H9 (cell line): ENCODE measurements at regions not wholly inside any gene's neighbourhood (a gene's known extent, or its start where the extent isn't known, plus 50 kb on each side); places are given as distances from the start of the nearest gene placed in this dataset.

ENCODE experiments used
- DNase-seq: peaks from one replicate; pipeline ENCODE4 v3.0.0-alpha.2; 2017
- H2AFZ ChIP-seq: one replicate; pipeline ENCODE4 v1.6.1; 2013; ENCODE audit warnings: mild to moderate bottlenecking, low read length, control low read depth, moderate library complexity
- H2AK5ac ChIP-seq: 2 replicates; pipeline ENCODE4 v1.6.1; 2013; ENCODE audit warnings: low read length, control low read depth, mixed read lengths; ENCODE audit not compliant: insufficient read length
- H2BK120ac ChIP-seq: one replicate; pipeline ENCODE4 v1.6.1; 2013; ENCODE audit warnings: low read depth, mild to moderate bottlenecking, low read length, control low read depth, inconsistent platforms; ENCODE audit not compliant: poor library complexity, severe bottlenecking
- H2BK12ac ChIP-seq: 2 replicates; pipeline ENCODE4 v1.6.1; 2013; ENCODE audit warnings: low read length, control low read depth, mixed read lengths, low read depth; ENCODE audit not compliant: insufficient read length
- H2BK15ac ChIP-seq: 2 replicates; pipeline ENCODE4 v1.6.1; 2013; ENCODE audit warnings: low read depth, low read length, control low read depth
- H2BK20ac ChIP-seq: one replicate; pipeline ENCODE4 v1.6.1; 2013; ENCODE audit warnings: low read depth, mild to moderate bottlenecking, low read length, control low read depth, inconsistent platforms; ENCODE audit not compliant: poor library complexity, severe bottlenecking
- H2BK5ac ChIP-seq: 2 replicates; pipeline ENCODE4 v1.6.1; 2013; ENCODE audit warnings: low read length, control low read depth, mixed read lengths; ENCODE audit not compliant: insufficient read length
- H3K14ac ChIP-seq: 2 replicates; pipeline ENCODE4 v1.6.1; 2013; ENCODE audit warnings: low read length, control low read depth; ENCODE audit not compliant: insufficient read depth
- H3K18ac ChIP-seq: 2 replicates; pipeline ENCODE4 v1.6.1; 2013; ENCODE audit warnings: low read depth, mild to moderate bottlenecking, mixed read lengths, low read length, control low read depth; ENCODE audit not compliant: insufficient read length
- H3K23ac ChIP-seq: 2 replicates; pipeline ENCODE4 v1.6.1; 2013; ENCODE audit warnings: low read length, control low read depth, mixed read lengths, low read depth; ENCODE audit not compliant: insufficient read length
- H3K23me2 ChIP-seq: 2 replicates; pipeline ENCODE4 v1.6.1; 2013; ENCODE audit warnings: low read depth, mild to moderate bottlenecking, mixed read lengths, low read length, control low read depth; ENCODE audit not compliant: insufficient read length, poor library complexity, severe bottlenecking
- H3K27ac ChIP-seq: 2 replicates; pipeline ENCODE4 v1.5.1; 2013; ENCODE audit warnings: low read length, control low read depth, mixed read lengths, low read depth; ENCODE audit not compliant: insufficient read length
- H3K27me3 ChIP-seq: 2 replicates; pipeline ENCODE4 v1.6.1; 2013; ENCODE audit warnings: low read length, control low read depth, inconsistent platforms; ENCODE audit not compliant: insufficient read depth
- H3K4ac ChIP-seq: 2 replicates; pipeline ENCODE4 v1.6.1; 2013; ENCODE audit warnings: low read depth, mild to moderate bottlenecking, control low read depth, inconsistent platforms, low read length, moderate library complexity
- H3K4me1 ChIP-seq: 2 replicates; pipeline ENCODE4 v1.6.1; 2013; ENCODE audit warnings: low read length, control low read depth, inconsistent platforms; ENCODE audit not compliant: insufficient read depth
- H3K4me2 ChIP-seq: 2 replicates; pipeline ENCODE4 v1.6.1; 2013; ENCODE audit warnings: low read length, control low read depth, mixed read lengths; ENCODE audit not compliant: insufficient read length, insufficient read depth
- H3K56ac ChIP-seq: 2 replicates; pipeline ENCODE4 v1.6.1; 2013; ENCODE audit warnings: low read depth, mild to moderate bottlenecking, mixed read lengths, low read length, control low read depth; ENCODE audit not compliant: insufficient read length
- H3K79me1 ChIP-seq: 2 replicates; pipeline ENCODE4 v1.6.1; 2013; ENCODE audit warnings: low read depth, mild to moderate bottlenecking, moderate library complexity, low read length, control low read depth, inconsistent platforms; ENCODE audit not compliant: insufficient read depth, poor library complexity, severe bottlenecking
- H3K79me2 ChIP-seq: 2 replicates; pipeline ENCODE4 v1.6.1; 2013; ENCODE audit warnings: low read length, control low read depth, inconsistent platforms; ENCODE audit not compliant: insufficient read depth
- H3K9ac ChIP-seq: 2 replicates; pipeline ENCODE4 v1.6.1; 2013; ENCODE audit warnings: low read length, control low read depth, mixed read lengths; ENCODE audit not compliant: insufficient read length; ENCODE audit errors: extremely low read depth
- H3K9me3 ChIP-seq: one replicate; pipeline ENCODE4 v1.6.1; 2013; ENCODE audit warnings: low read depth, low read length, inconsistent platforms; ENCODE audit not compliant: control insufficient read depth
- H3T11ph ChIP-seq: one replicate; pipeline ENCODE4 v1.6.1; 2013; ENCODE audit warnings: mild to moderate bottlenecking, low read length, control low read depth, inconsistent platforms
- H4K20me1 ChIP-seq: one replicate; pipeline ENCODE4 v1.6.1; 2013; ENCODE audit not compliant: control insufficient read depth, insufficient read length, insufficient read depth
- H4K5ac ChIP-seq: 2 replicates; pipeline ENCODE4 v1.6.1; 2013; ENCODE audit warnings: low read depth, mild to moderate bottlenecking, mixed read lengths, low read length, control low read depth; ENCODE audit not compliant: insufficient read length
- H4K8ac ChIP-seq: replicated peaks from 2 replicates; pipeline ENCODE4 v1.6.1; 2013; ENCODE audit warnings: low read length, control low read depth, mixed read lengths, low read depth; ENCODE audit not compliant: insufficient read length
- H4K91ac ChIP-seq: 2 replicates; pipeline ENCODE4 v1.6.1; 2013; ENCODE audit warnings: low read depth, mild to moderate bottlenecking, moderate library complexity, mixed read lengths, low read length, control low read depth; ENCODE audit not compliant: insufficient read length
- H3K27ac Mint-ChIP-seq, 3 experiments: 2 replicates in 2 of 3; 3 replicates in 1 of 3; pipeline ENCODE4 v1.8.0; 2020 to 2021; ENCODE audit warnings: mixed read lengths in 3 of 3, mild to moderate bottlenecking in 1 of 3, moderate library complexity in 1 of 3
- H3K27me3 Mint-ChIP-seq: 2 replicates; pipeline ENCODE4 v1.8.0; 2021; ENCODE audit warnings: low read depth, mild to moderate bottlenecking, moderate library complexity, mixed read lengths
- H3K36me3 Mint-ChIP-seq, 3 experiments: 2 replicates in 2 of 3; 3 replicates in 1 of 3; pipeline ENCODE4 v1.8.0; 2020 to 2021; ENCODE audit warnings: low read depth in 3 of 3, mixed read lengths in 3 of 3; ENCODE audit not compliant: insufficient read depth in 1 of 3
- H3K4me1 Mint-ChIP-seq, 2 experiments: 2 replicates each; pipeline ENCODE4 v1.8.0; 2020; ENCODE audit warnings: mixed read lengths in 2 of 2
- H3K4me3 Mint-ChIP-seq, 2 experiments: 2 replicates in 1 of 2; 3 replicates in 1 of 2; pipeline ENCODE4 v1.8.0; 2020 to 2021; ENCODE audit warnings: mild to moderate bottlenecking in 2 of 2, mixed read lengths in 2 of 2, moderate library complexity in 1 of 2
- H3K9me3 Mint-ChIP-seq, 2 experiments: 2 replicates in 1 of 2; 3 replicates in 1 of 2; pipeline ENCODE4 v1.8.0; 2020; ENCODE audit warnings: mild to moderate bottlenecking in 2 of 2, mixed read lengths in 2 of 2, moderate library complexity in 1 of 2
- WGBS: extraction: QIAGEN DNeasy Blood & Tissue Kit; methylation state at CpG from one replicate; pipeline ENCODE4 v1.1.7; 2013; ENCODE audit warnings: missing lambda C conversion rate, low lambda C conversion rate, mixed read lengths; ENCODE audit not compliant: insufficient read length; ENCODE audit errors: extremely low coverage; 5-methylcytosine and 5-hydroxymethylcytosine counted together
- TF ChIP-seq, protein P1 (sequence below): fragments of 200-600 bp; sonication (generic); conservative IDR thresholded peaks from 3 replicates; pipeline ENCODE4 v1.8.0; 2021; ENCODE audit warnings: antibody characterized with exemption, mild to moderate bottlenecking

DNA sequence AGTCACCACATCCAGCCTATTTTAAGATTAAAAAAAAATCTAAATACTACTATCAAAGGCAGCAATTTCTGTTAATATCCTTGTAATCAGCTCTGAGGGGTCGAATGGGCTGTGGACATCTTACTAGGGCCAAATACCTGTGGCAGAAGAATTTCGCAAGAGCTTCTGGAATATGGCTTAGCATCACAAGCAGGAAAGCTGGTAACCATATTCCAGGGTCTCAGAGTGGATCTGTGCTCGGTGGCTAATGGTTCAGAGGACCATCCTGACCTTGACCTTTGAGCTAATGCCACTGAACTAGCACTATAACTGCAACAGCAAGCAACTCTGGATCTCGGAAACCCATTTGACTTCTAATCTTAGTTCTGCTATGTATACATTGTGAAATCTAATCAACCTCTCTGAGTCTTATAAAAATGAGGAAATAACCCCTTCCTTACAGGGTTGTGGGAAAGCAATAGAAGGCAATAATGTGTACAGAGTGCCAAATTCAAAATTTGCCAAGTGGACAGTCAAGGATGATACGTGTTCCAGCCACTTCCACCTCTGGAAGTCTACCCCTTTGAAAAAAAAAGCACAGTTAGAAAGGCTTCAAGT, 65.5 kb downstream of the CYP26A1 start:
- no peaks in the 10 kb centered on the region for H3K27me3 ChIP-seq
- TF ChIP-seq, protein P1, sequence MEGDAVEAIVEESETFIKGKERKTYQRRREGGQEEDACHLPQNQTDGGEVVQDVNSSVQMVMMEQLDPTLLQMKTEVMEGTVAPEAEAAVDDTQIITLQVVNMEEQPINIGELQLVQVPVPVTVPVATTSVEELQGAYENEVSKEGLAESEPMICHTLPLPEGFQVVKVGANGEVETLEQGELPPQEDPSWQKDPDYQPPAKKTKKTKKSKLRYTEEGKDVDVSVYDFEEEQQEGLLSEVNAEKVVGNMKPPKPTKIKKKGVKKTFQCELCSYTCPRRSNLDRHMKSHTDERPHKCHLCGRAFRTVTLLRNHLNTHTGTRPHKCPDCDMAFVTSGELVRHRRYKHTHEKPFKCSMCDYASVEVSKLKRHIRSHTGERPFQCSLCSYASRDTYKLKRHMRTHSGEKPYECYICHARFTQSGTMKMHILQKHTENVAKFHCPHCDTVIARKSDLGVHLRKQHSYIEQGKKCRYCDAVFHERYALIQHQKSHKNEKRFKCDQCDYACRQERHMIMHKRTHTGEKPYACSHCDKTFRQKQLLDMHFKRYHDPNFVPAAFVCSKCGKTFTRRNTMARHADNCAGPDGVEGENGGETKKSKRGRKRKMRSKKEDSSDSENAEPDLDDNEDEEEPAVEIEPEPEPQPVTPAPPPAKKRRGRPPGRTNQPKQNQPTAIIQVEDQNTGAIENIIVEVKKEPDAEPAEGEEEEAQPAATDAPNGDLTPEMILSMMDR = no peak
- no peak overlapping the region for H3K23ac ChIP-seq
- Mint-ChIP-seq H3K4me3 (no peak overlapping the region), H3K4me1 (peaks cover 0 to 3% of the 10 kb centered on the region in 2 experiments; a peak in 3 of 4 replicates), H3K27me3 (no peaks in the 10 kb centered on the region; the same call in 1 of the 2 replicates), H3K27ac (no peak overlapping the region), H3K9me3 (no peaks in the 10 kb centered on the region; a peak in 2 of 5 replicates), H3K36me3 (peaks cover 0 to 4% (median 0%) of the 10 kb centered on the region in 3 experiments; a peak in 2 of 7 replicates)
- H4K91ac ChIP-seq = no peak overlapping the region
- no peak overlapping the region for H3K56ac ChIP-seq
- H3K27ac ChIP-seq = no peak overlapping the region
- no peak overlapping the region for H3K4me2 ChIP-seq
- H3K23me2 ChIP-seq = no peaks in the 10 kb centered on the region
- no peaks in the 10 kb centered on the region for H3K79me2 ChIP-seq
- H3K79me1 ChIP-seq = no peaks in the 10 kb centered on the region
- H4K8ac ChIP-seq = no peak overlapping the region
- no peaks in the 10 kb centered on the region for H3K9me3 ChIP-seq
- no peak overlapping the region for H2BK20ac ChIP-seq
- H3T11ph ChIP-seq = no peak overlapping the region
- no peak overlapping the region for H4K5ac ChIP-seq
- DNase-seq = no peak
- H2BK12ac ChIP-seq = no peak overlapping the region
- no peaks in the 10 kb centered on the region for H4K20me1 ChIP-seq
- no peak overlapping the region for H2AK5ac ChIP-seq
- H3K4ac ChIP-seq = no peak overlapping the region
- H2AFZ ChIP-seq = no peak overlapping the region
- no peak overlapping the region for H3K9ac ChIP-seq
- no peak overlapping the region for H2BK120ac ChIP-seq
- WGBS = no CpG with 5 or more reads among the region's 5 CpGs
- H3K4me1 ChIP-seq = no peaks in the 10 kb centered on the region
- H2BK15ac ChIP-seq = no peak overlapping the region
- no peak overlapping the region for H2BK5ac ChIP-seq
- no peak overlapping the region for H3K18ac ChIP-seq
- H3K14ac ChIP-seq = no peak overlapping the region
